T-helper 2 cell treated with Interferon-gamma antibody and Interleukin-4, amounts not matched to agents 5 μg/mL and 100 μg/mL, for 36 hours (primary cell): ENCODE measurements at regions not wholly inside any gene's neighbourhood (a gene's known extent, or its start where the extent isn't known, plus 50 kb on each side); places are given as distances from the start of the nearest gene placed in this dataset.
"Not testable (repeated sequence)": the region's sequence is repeated elsewhere in the genome, so short reads cannot be mapped to it uniquely, and the experiment has no call there.

Source experiments
- DNase-seq: peaks from one replicate; pipeline ENCODE4 v3.0.0; 2021; ENCODE audit warnings: low spot score
- H3K27ac Mint-ChIP-seq: one replicate; pipeline ENCODE4 v1.8.0; 2021; ENCODE audit warnings: mild to moderate bottlenecking, mixed read lengths
- H3K27me3 Mint-ChIP-seq: one replicate; pipeline ENCODE4 v1.8.0; 2021; ENCODE audit warnings: low read depth, mixed read lengths
- H3K36me3 Mint-ChIP-seq: one replicate; pipeline ENCODE4 v1.8.0; 2021; ENCODE audit warnings: low read depth, mixed read lengths
- H3K4me1 Mint-ChIP-seq: one replicate; pipeline ENCODE4 v1.8.0; 2021; ENCODE audit warnings: low read depth, mixed read lengths
- H3K4me3 Mint-ChIP-seq: one replicate; pipeline ENCODE4 v1.8.0; 2022; ENCODE audit warnings: mild to moderate bottlenecking, moderate library complexity, mixed read lengths
- H3K9me3 Mint-ChIP-seq: one replicate; pipeline ENCODE4 v1.8.0; 2021; ENCODE audit warnings: mixed read lengths

GRCh38 chr2:58484629-58485028 lies 243.5 kb upstream of the FANCL start:
- Mint-ChIP-seq H3K27ac (no peak overlapping the region), H3K4me3 (no peak overlapping the region), H3K36me3 (no peaks in the 10 kb centered on the region), H3K4me1 (no peaks in the 10 kb centered on the region), H3K27me3 (no peaks in the 10 kb centered on the region), H3K9me3 (no peaks in the 10 kb centered on the region)
- DNase-seq, result no peak

- H3K27me3 Mint-ChIP-seq, result no peaks in the 10 kb centered on the region
- H3K36me3 Mint-ChIP-seq, result no peaks in the 10 kb centered on the region
- no peaks in the 10 kb centered on the region for H3K4me1 Mint-ChIP-seq
These were observed 243.1 kb upstream of the FANCL start for GRCh38 chr2:58484221-58484620.

GRCh38 chr2:58483307-58483706 lies 242.2 kb upstream of the FANCL start:
- no peaks in the 10 kb centered on the region for H3K27me3 Mint-ChIP-seq
- no peaks in the 10 kb centered on the region for H3K9me3 Mint-ChIP-seq
- DNase-seq, result no peak
- no peak overlapping the region for H3K4me3 Mint-ChIP-seq
- H3K36me3 Mint-ChIP-seq, result no peaks in the 10 kb centered on the region
- no peak overlapping the region for H3K27ac Mint-ChIP-seq
- no peaks in the 10 kb centered on the region for H3K4me1 Mint-ChIP-seq

More at GRCh38 chr2:58484221-58484620, 243.1 kb upstream of the FANCL start:
- Mint-ChIP-seq H3K9me3 (no peaks in the 10 kb centered on the region), H3K27ac (no peak overlapping the region), H3K4me3 (no peak overlapping the region)
- no peak for DNase-seq

GRCh38 chr2:58481670-58482069 lies 240.5 kb upstream of the FANCL start:
- DNase-seq, result no peak
- no peaks in the 10 kb centered on the region for H3K36me3 Mint-ChIP-seq
- H3K27ac Mint-ChIP-seq, result no peak overlapping the region
- H3K9me3 Mint-ChIP-seq, result no peaks in the 10 kb centered on the region
- H3K27me3 Mint-ChIP-seq, result no peaks in the 10 kb centered on the region
- no peaks in the 10 kb centered on the region for H3K4me1 Mint-ChIP-seq
- no peak overlapping the region for H3K4me3 Mint-ChIP-seq

GRCh38 chr2:58480141-58480540 lies 239.0 kb upstream of the FANCL start:
- no peak overlapping the region for H3K27ac Mint-ChIP-seq
- no peak for DNase-seq
- no peak overlapping the region for H3K4me3 Mint-ChIP-seq
- no peaks in the 10 kb centered on the region for H3K27me3 Mint-ChIP-seq
- H3K36me3 Mint-ChIP-seq, result no peaks in the 10 kb centered on the region
- no peaks in the 10 kb centered on the region for H3K9me3 Mint-ChIP-seq
- no peaks in the 10 kb centered on the region for H3K4me1 Mint-ChIP-seq

- H3K36me3 Mint-ChIP-seq, result no peaks in the 10 kb centered on the region
- no peaks in the 10 kb centered on the region for H3K27me3 Mint-ChIP-seq
- H3K9me3 Mint-ChIP-seq, result no peaks in the 10 kb centered on the region
- no peak overlapping the region for H3K27ac Mint-ChIP-seq
- no peaks in the 10 kb centered on the region for H3K4me1 Mint-ChIP-seq
- no peak for DNase-seq
- no peak overlapping the region for H3K4me3 Mint-ChIP-seq
These were observed 238.5 kb upstream of the FANCL start for GRCh38 chr2:58479535-58480140.

- Mint-ChIP-seq H3K27me3 (no peaks in the 10 kb centered on the region), H3K4me1 (no peaks in the 10 kb centered on the region), H3K36me3 (no peaks in the 10 kb centered on the region), H3K4me3 (no peak overlapping the region), H3K9me3 (no peaks in the 10 kb centered on the region), H3K27ac (no peak overlapping the region)
- DNase-seq, result no peak
These were observed 235.4 kb upstream of the FANCL start for GRCh38 chr2:58476556-58476955.

GRCh38 chr2:58475756-58476155 lies 234.6 kb upstream of the FANCL start:
- DNase-seq, result no peak
- H3K9me3 Mint-ChIP-seq, result no peaks in the 10 kb centered on the region

GRCh38 chr2:58473165-58473564 lies 232.0 kb upstream of the FANCL start:
- no peaks in the 10 kb centered on the region for H3K4me1 Mint-ChIP-seq
- no peak overlapping the region for H3K27ac Mint-ChIP-seq
- H3K36me3 Mint-ChIP-seq, result no peaks in the 10 kb centered on the region
- no peaks in the 10 kb centered on the region for H3K27me3 Mint-ChIP-seq
- no peaks in the 10 kb centered on the region for H3K9me3 Mint-ChIP-seq
- DNase-seq, result no peak
- H3K4me3 Mint-ChIP-seq, result no peak overlapping the region

More at GRCh38 chr2:58475756-58476155, 234.6 kb upstream of the FANCL start:
- no peak overlapping the region for H3K4me3 Mint-ChIP-seq
- no peaks in the 10 kb centered on the region for H3K4me1 Mint-ChIP-seq
- no peaks in the 10 kb centered on the region for H3K36me3 Mint-ChIP-seq
- no peak overlapping the region for H3K27ac Mint-ChIP-seq
- H3K27me3 Mint-ChIP-seq, result no peaks in the 10 kb centered on the region

GRCh38 chr2:58466804-58467203 lies 225.7 kb upstream of the FANCL start:
- Mint-ChIP-seq H3K27me3 (no peaks in the 10 kb centered on the region), H3K27ac (no peak overlapping the region), H3K36me3 (no peaks in the 10 kb centered on the region), H3K4me1 (no peaks in the 10 kb centered on the region), H3K9me3 (no peaks in the 10 kb centered on the region), H3K4me3 (no peak overlapping the region)
- DNase-seq, result no peak

GRCh38 chr2:58466021-58466420 lies 224.9 kb upstream of the FANCL start:
- not testable (repeated sequence) for H3K4me3 Mint-ChIP-seq

GRCh38 chr2:58460670-58461069 lies 219.5 kb upstream of the FANCL start:
- Mint-ChIP-seq H3K27ac (no peak overlapping the region), H3K4me3 (no peak overlapping the region), H3K36me3 (no peaks in the 10 kb centered on the region), H3K9me3 (no peaks in the 10 kb centered on the region), H3K4me1 (no peaks in the 10 kb centered on the region), H3K27me3 (no peaks in the 10 kb centered on the region)
- no peak for DNase-seq

More at GRCh38 chr2:58466021-58466420, 224.9 kb upstream of the FANCL start:
- not testable (repeated sequence) for H3K27ac Mint-ChIP-seq, H3K36me3 Mint-ChIP-seq, H3K27me3 Mint-ChIP-seq, H3K4me1 Mint-ChIP-seq, H3K9me3 Mint-ChIP-seq, DNase-seq

GRCh38 chr2:58449286-58450010 lies 208.3 kb upstream of the FANCL start:
- Mint-ChIP-seq H3K27ac (no peak overlapping the region), H3K4me1 (no peaks in the 10 kb centered on the region)
- DNase-seq, result no peak

GRCh38 chr2:58448845-58449244 lies 207.7 kb upstream of the FANCL start:
- Mint-ChIP-seq H3K36me3 (no peaks in the 10 kb centered on the region), H3K27ac (no peak overlapping the region), H3K9me3 (no peaks in the 10 kb centered on the region), H3K4me3 (no peak overlapping the region), H3K27me3 (peaks cover 4% of the 10 kb centered on the region), H3K4me1 (no peaks in the 10 kb centered on the region)
- DNase-seq, result no peak

More at GRCh38 chr2:58449286-58450010, 208.3 kb upstream of the FANCL start:
- H3K27me3 Mint-ChIP-seq, result peaks cover 4% of the 10 kb centered on the region
- no peak overlapping the region for H3K4me3 Mint-ChIP-seq
- no peaks in the 10 kb centered on the region for H3K36me3 Mint-ChIP-seq
- H3K9me3 Mint-ChIP-seq, result no peaks in the 10 kb centered on the region
